Esophagus muscularis mucosa (tissue), 3 donors: ENCODE measurements at regions not wholly inside any gene's neighbourhood (a gene's known extent, or its start where the extent isn't known, plus 50 kb on each side); places are given as distances from the start of the nearest gene placed in this dataset.

ENCODE experiments used
- CTCF ChIP-seq, 3 experiments: fragments of 200-600 bp in 2 of 3; fragments of 450-650 bp in 1 of 3; sonication (generic) in 2 of 3; IDR thresholded peaks; one replicate each; pipeline ENCODE4 v1.5.1; 2017 to 2019; ENCODE audit warnings: antibody characterized with exemption in 3 of 3, mild to moderate bottlenecking in 2 of 3, moderate library complexity in 1 of 3
- EP300 ChIP-seq: sonication (generic); formaldehyde crosslinking; IDR thresholded peaks from one replicate; pipeline ENCODE4 v1.6.1; 2017; ENCODE audit warnings: antibody characterized with exemption

- TF ChIP-seq EP300, result no peak
- TF ChIP-seq CTCF (IDR thresholded peaks at IDR 0.05), result no peak
Observed at GRCh38 chr1:239924741-239925350, 166.8 kb upstream of the FMN2 start.
